ENCODE measurements at regions not wholly inside any gene's neighbourhood (a gene's known extent, or its start where the extent isn't known, plus 50 kb on each side); places are given as distances from the start of the nearest gene placed in this dataset.
"Not testable (repeated sequence)": the region's sequence is repeated elsewhere in the genome, so short reads cannot be mapped to it uniquely, and the experiment has no call there.

GRCh38 chr2:2597712-2598111 lies 266.6 kb upstream of the MYT1L start:
- H3K9me3 Mint-ChIP-seq: peaks cover 0 to 8% of the 10 kb centered on the region in 2 donors
- H3K36me3 Mint-ChIP-seq: peaks cover 5 to 7% of the 10 kb centered on the region in 2 donors
- DNase-seq (ENCODE audit: low spot score in 2 of 2) (no peak), ATAC-seq (peak; percentile 71 to 90)
- H3K27ac Mint-ChIP-seq: no peak overlapping the region

DNA sequence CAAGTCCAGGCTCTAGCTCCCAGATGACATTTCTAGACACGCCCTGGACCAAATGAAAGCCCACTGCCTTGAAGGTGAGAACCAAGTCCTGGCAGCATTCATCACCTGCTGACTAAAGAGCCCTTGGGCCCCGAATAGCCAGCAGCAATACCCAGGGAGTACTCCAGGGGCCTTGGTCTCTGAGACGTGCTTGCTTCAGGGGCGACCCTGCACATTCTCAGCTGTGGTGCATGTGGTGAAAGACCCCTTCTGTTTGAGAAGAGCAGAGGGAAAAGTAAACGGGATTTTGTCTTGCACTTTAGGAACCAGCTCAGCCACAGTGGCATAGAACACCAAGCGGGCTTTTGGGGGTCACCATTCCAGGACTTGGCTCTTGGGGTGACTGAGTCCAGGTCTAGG lies 260.5 kb upstream of the MYT1L start:
- DNase-seq (ENCODE audit: low spot score in 2 of 2) (no peak), ATAC-seq (no peak)
- Mint-ChIP-seq H3K27ac (no peak overlapping the region), H3K9me3 (peaks cover 0 to 8% of the 10 kb centered on the region in 2 donors), H3K36me3 (peaks cover 5 to 12% of the 10 kb centered on the region in 2 donors)

DNA sequence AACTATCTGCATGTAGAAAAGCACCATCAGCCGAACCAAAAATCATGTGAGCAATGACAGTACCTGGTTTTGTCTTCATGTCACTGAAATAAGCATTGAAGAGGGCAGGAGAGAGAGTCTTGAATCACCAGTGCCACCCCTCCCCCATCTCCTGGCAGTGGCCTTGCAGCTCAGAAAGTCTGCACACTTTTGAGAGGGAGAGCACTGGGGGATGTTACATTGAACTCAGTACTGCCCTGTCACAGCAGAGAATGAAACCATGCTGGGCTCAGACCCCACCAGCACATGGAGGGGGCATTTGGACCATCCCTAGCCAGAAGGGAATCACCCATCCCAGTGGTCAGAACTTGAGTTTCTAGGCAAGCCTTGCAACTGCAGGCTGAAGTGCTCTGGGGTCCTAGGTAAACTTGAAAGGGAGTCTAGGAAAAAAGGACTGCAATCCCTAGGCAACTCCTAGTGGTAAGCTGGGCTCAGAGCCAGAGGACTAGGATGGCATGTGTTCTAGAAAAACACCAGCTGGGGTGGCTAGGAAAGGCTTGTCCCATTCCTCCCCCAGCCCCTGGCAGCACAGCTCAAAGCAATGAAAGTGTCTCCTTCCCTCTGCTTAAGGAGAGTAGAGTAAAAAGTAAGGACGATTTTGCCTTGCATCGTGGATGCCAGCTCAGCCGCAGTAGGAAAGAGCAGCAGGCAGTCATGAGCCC lies 259.9 kb upstream of the MYT1L start:
- Mint-ChIP-seq H3K27ac (no peak overlapping the region), H3K36me3 (peaks cover 4 to 12% of the 10 kb centered on the region in 2 donors), H3K9me3 (peaks cover 0 to 3% of the 10 kb centered on the region in 2 donors)
- ATAC-seq: no peak
- no peak for DNase-seq (ENCODE audit: low spot score in 2 of 2)

DNA sequence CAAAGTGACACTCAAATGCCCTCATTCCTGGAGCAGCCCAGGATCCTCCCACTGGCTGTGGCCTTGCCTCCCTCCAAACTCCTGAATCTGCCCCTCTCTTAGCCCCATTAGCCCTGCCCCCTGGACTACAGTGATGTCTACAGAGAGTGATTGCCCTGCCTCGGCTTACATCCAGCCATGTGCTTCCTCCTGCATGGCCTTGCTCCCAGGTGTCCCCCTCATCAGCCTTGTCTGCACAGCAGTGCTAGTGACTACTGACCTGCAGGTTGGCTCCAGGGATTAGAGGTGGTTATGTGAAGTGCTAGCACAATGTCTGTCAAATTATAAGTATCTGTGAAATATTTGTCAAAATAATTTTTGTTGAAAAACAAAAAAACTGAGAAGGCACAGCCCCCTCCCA lies 259.1 kb upstream of the MYT1L start:
- DNase-seq (ENCODE audit: low spot score in 2 of 2): no peak
- ATAC-seq: no peak
- Mint-ChIP-seq H3K27ac (no peak overlapping the region), H3K9me3 (no peaks in the 10 kb centered on the region), H3K36me3 (peaks cover 0 to 12% of the 10 kb centered on the region in 2 donors)

GRCh38 chr2:2588777-2589176 lies 257.7 kb upstream of the MYT1L start:
- no peak overlapping the region for H3K27ac Mint-ChIP-seq
- no peaks in the 10 kb centered on the region for H3K9me3 Mint-ChIP-seq
- H3K36me3 Mint-ChIP-seq: peaks cover 0 to 12% of the 10 kb centered on the region in 2 donors
- DNase-seq (ENCODE audit: low spot score in 2 of 2): no peak
- no peak for ATAC-seq

DNA sequence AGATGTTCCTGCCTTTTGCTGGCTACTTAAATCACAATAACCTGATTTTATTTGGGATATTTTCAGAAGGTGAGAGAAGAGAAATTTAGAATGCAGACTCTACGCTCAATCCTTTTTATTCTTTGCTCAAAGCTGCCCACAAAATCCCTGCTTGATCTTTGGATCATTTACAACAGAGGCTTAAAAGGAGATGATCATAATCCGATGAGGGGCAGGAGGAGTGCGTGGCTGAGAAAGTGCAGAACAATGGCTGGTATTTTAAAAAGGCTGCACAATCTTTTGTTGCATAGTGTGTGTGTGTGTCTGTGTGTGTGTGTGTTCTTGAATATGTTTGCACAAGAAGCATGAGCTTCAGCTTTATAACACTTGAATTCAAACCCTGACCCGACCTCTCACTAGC lies 256.3 kb upstream of the MYT1L start:
- DNase-seq (ENCODE audit: low spot score in 2 of 2) (no peak), ATAC-seq (no peak)
- no peaks in the 10 kb centered on the region for H3K9me3 Mint-ChIP-seq
- H3K27ac Mint-ChIP-seq: no peak overlapping the region
- H3K36me3 Mint-ChIP-seq: peaks cover 0 to 2% of the 10 kb centered on the region in 2 donors

GRCh38 chr2:2586931-2587330 lies 255.9 kb upstream of the MYT1L start:
- no peak for DNase-seq (ENCODE audit: low spot score in 2 of 2)
- Mint-ChIP-seq H3K9me3 (no peaks in the 10 kb centered on the region), H3K27ac (no peak overlapping the region), H3K36me3 (no peaks in the 10 kb centered on the region)
- no peak for ATAC-seq

DNA sequence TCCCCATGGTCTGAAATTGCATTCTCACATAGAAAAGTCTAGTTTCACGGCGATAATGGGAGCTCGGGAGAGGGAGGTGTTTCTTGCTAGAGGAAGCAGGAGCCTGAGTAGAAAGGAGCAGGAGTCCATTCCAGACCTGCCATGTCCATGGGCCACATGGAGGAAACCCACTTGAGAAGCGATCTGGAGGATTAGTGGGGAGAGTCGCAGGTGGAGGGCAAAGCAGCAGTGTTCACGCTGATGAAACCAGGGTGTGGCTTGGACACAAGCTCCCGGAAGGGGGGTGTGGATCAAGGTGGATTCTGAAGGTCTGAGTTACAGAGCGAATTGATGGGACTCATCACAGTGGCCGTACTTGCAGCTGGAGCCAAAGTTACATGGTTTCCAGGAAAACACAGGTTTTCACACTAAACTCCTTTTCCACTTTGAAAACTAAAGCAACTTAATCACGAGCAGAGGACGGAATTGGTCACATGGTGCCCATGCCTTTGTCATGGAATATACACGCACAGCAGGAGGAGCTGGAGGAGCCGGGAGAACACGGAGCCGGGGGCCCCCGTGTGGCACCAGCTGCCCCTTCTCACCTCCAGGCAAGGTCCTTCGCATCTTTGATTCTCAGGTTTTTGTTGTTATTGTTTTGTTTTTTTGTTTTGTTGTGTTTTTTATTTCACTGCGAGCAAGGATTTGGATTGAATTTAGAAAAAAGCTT lies 255.1 kb upstream of the MYT1L start:
- DNase-seq (ENCODE audit: low spot score in 2 of 2) (no peak), ATAC-seq (no peak)
- H3K9me3 Mint-ChIP-seq: no peaks in the 10 kb centered on the region
- H3K36me3 Mint-ChIP-seq: no peaks in the 10 kb centered on the region
- no peak overlapping the region for H3K27ac Mint-ChIP-seq

- no peak for DNase-seq (ENCODE audit: low spot score in 2 of 2)
- ATAC-seq: no peak
- no peaks in the 10 kb centered on the region for H3K9me3 Mint-ChIP-seq
- H3K36me3 Mint-ChIP-seq: no peaks in the 10 kb centered on the region
- H3K27ac Mint-ChIP-seq: no peak overlapping the region
These were observed 252.0 kb upstream of the MYT1L start for GRCh38 chr2:2582998-2583545.

GRCh38 chr2:2581331-2582159 lies 250.5 kb upstream of the MYT1L start:
- Mint-ChIP-seq H3K36me3 (no peaks in the 10 kb centered on the region), H3K9me3 (no peaks in the 10 kb centered on the region), H3K27ac (no peak overlapping the region)
- ATAC-seq: no peak
- DNase-seq (ENCODE audit: low spot score in 2 of 2): no peak

GRCh38 chr2:2580841-2581240 lies 249.8 kb upstream of the MYT1L start:
- H3K27ac Mint-ChIP-seq; H3K36me3 Mint-ChIP-seq; ATAC-seq; H3K9me3 Mint-ChIP-seq; DNase-seq (ENCODE audit: low spot score in 2 of 2): not testable (repeated sequence)

GRCh38 chr2:2580341-2580740 lies 249.3 kb upstream of the MYT1L start:
- Mint-ChIP-seq H3K27ac (no peak overlapping the region), H3K9me3 (no peaks in the 10 kb centered on the region), H3K36me3 (no peaks in the 10 kb centered on the region)
- ATAC-seq: no peak
- DNase-seq (ENCODE audit: low spot score in 2 of 2): no peak

GRCh38 chr2:2579814-2580213 lies 248.7 kb upstream of the MYT1L start:
- H3K27ac Mint-ChIP-seq: no peak overlapping the region
- ATAC-seq (no peak), DNase-seq (ENCODE audit: low spot score in 2 of 2) (no peak)
- H3K9me3 Mint-ChIP-seq: no peaks in the 10 kb centered on the region
- H3K36me3 Mint-ChIP-seq: no peaks in the 10 kb centered on the region

DNA sequence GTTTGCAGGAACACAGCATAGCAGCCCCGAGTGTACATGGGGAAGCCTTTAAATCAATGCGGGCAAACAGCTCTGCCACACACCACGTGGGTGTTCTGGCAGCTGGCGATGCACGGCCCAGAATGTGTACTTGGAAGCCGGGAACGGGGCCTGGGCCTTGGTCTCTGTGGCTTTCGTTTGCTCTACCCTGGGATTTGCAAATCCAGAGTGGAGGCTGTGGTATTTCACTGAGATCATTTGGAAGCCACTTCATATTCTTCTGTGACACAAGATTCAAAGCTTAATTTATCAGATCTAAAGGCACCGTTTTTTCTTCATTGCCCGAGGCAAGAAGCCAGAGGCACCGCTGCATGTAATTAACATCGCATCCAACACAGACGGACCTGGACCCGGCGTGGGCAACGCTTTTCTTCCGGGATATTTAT lies 246.3 kb upstream of the MYT1L start:
- H3K36me3 Mint-ChIP-seq: no peaks in the 10 kb centered on the region
- H3K9me3 Mint-ChIP-seq: no peaks in the 10 kb centered on the region
- ATAC-seq (no peak), DNase-seq (ENCODE audit: low spot score in 2 of 2) (no peak)
- H3K27ac Mint-ChIP-seq: no peak overlapping the region

GRCh38 chr2:2575870-2576386 lies 244.9 kb upstream of the MYT1L start:
- no peak for DNase-seq (ENCODE audit: low spot score in 2 of 2)
- Mint-ChIP-seq H3K9me3 (no peaks in the 10 kb centered on the region), H3K27ac (no peak overlapping the region), H3K36me3 (no peaks in the 10 kb centered on the region)
- ATAC-seq: no peak

- Mint-ChIP-seq H3K27ac (no peak overlapping the region), H3K9me3 (no peaks in the 10 kb centered on the region), H3K36me3 (no peaks in the 10 kb centered on the region)
- DNase-seq (ENCODE audit: low spot score in 2 of 2) (no peak), ATAC-seq (no peak)
These were observed 244.1 kb upstream of the MYT1L start for GRCh38 chr2:2575181-2575577.
